Suprapubic skin (tissue), 4 donors: ENCODE measurements at regions not wholly inside any gene's neighbourhood (a gene's known extent, or its start where the extent isn't known, plus 50 kb on each side); places are given as distances from the start of the nearest gene placed in this dataset.

Experiments used
- CTCF ChIP-seq, 2 donors: fragments of 200-600 bp in 1 of 2; fragments of 450-650 bp in 1 of 2; sonication (generic) in 1 of 2; IDR thresholded peaks; one replicate each; pipeline ENCODE4 v1.5.1; 2016 to 2019; ENCODE audit warnings: antibody characterized with exemption in 2 of 2, mild to moderate bottlenecking in 1 of 2, moderate library complexity in 1 of 2
- EP300 ChIP-seq: sonication (generic); formaldehyde crosslinking; IDR thresholded peaks from one replicate; pipeline ENCODE4 v1.6.1; 2017; ENCODE audit warnings: antibody characterized with exemption
- POLR2A ChIP-seq, 2 donors: fragments of 450-650 bp; IDR thresholded peaks; one replicate each; pipeline ENCODE4 v1.6.1; 2017; ENCODE audit warnings: antibody characterized with exemption in 2 of 2, mild to moderate bottlenecking in 2 of 2, moderate library complexity in 2 of 2
- POLR2AphosphoS5 ChIP-seq, 3 donors: sonication (generic); formaldehyde crosslinking; IDR thresholded peaks; one replicate each; pipeline ENCODE4 v1.6.1; 2017; ENCODE audit warnings: antibody characterized with exemption in 3 of 3

- TF ChIP-seq CTCF (IDR thresholded peaks at IDR 0.05), result no peak
- no peak for TF ChIP-seq EP300
- no peak for TF ChIP-seq POLR2A (IDR thresholded peaks at IDR 0.05)
- TF ChIP-seq POLR2AphosphoS5 (IDR thresholded peaks at IDR 0.05), result no peak
Measured at GRCh38 chr9:136596630-136597031, 50.8 kb upstream of the NOTCH1 start.
